CD14-positive monocyte (primary cell): ENCODE measurements at regions not wholly inside any gene's neighbourhood (a gene's known extent, or its start where the extent isn't known, plus 50 kb on each side); places are given as distances from the start of the nearest gene placed in this dataset.

Experiments used
- DNase-seq, 3 donors: peaks; one replicate each; pipeline ENCODE4 v3.0.0-alpha.2; 2011 to 2022
- H2AFZ ChIP-seq: 2 replicates; pipeline ENCODE4 v1.6.0; 2012; ENCODE audit warnings: mild to moderate bottlenecking, low read depth, low read length, inconsistent platforms; ENCODE audit not compliant: insufficient read depth, poor library complexity, severe bottlenecking
- H3K27ac ChIP-seq, 2 donors: 1 replicate in 1 of 2; 2 replicates in 1 of 2; pipeline ENCODE4 v1.5.1; 2012 to 2013; ENCODE audit warnings: low read length in 2 of 2, control low read depth in 1 of 2, inconsistent platforms in 1 of 2, low read depth in 1 of 2, mild to moderate bottlenecking in 1 of 2
- H3K27me3 ChIP-seq, 2 donors: one replicate each; pipeline versions ENCODE4 v1.6.0 to v1.6.1; 2011 to 2013; ENCODE audit warnings: low read length in 2 of 2; ENCODE audit not compliant: control insufficient read depth in 2 of 2, insufficient read depth in 2 of 2
- H3K36me3 ChIP-seq, 2 donors: replicated peaks in 1 of 2; 1 replicate in 1 of 2; 2 replicates in 1 of 2; pipeline versions ENCODE4 v1.5.1 to v1.6.1; 2012 to 2013; ENCODE audit warnings: low read length in 2 of 2, control low read depth in 1 of 2, inconsistent platforms in 1 of 2, mild to moderate bottlenecking in 1 of 2; ENCODE audit not compliant: insufficient read depth in 2 of 2, control insufficient read depth in 1 of 2
- H3K4me1 ChIP-seq, 2 donors: 1 replicate in 1 of 2; 2 replicates in 1 of 2; pipeline versions ENCODE4 v1.5.1 to v1.6.1; 2012 to 2013; ENCODE audit warnings: low read length in 2 of 2, control low read depth in 1 of 2, inconsistent platforms in 1 of 2, mild to moderate bottlenecking in 1 of 2, moderate library complexity in 1 of 2; ENCODE audit not compliant: insufficient read depth in 2 of 2, control insufficient read depth in 1 of 2
- H3K4me2 ChIP-seq: replicated peaks from 2 replicates; pipeline ENCODE3; 2012; ENCODE audit warnings: low read length, moderate library complexity, mild to moderate bottlenecking; ENCODE audit not compliant: poor library complexity, severe bottlenecking; ENCODE audit errors: extremely low read depth
- H3K4me3 ChIP-seq, 3 experiments: fragments of 200-600 bp in 1 of 3; sonication (generic) in 1 of 3; replicated peaks in 1 of 3; 1 replicate in 2 of 3; 2 replicates in 1 of 3; pipeline ENCODE4 v1.5.1; 2011 to 2013; ENCODE audit warnings: low read length in 3 of 3, mild to moderate bottlenecking in 3 of 3, control low read depth in 2 of 3, low read depth in 2 of 3, inconsistent platforms in 1 of 3, moderate library complexity in 1 of 3
- H3K79me2 ChIP-seq: 2 replicates; pipeline ENCODE4 v1.6.0; 2012; ENCODE audit warnings: mild to moderate bottlenecking, control low read depth, inconsistent platforms, low read length, moderate library complexity; ENCODE audit not compliant: insufficient read depth
- H3K9ac ChIP-seq: 2 replicates; pipeline ENCODE4 v1.6.0; 2017; ENCODE audit warnings: low read length, mild to moderate bottlenecking; ENCODE audit not compliant: insufficient read depth, poor library complexity, severe bottlenecking
- H3K9me3 ChIP-seq, 2 donors: replicated peaks in 1 of 2; 1 replicate in 1 of 2; 2 replicates in 1 of 2; pipeline versions ENCODE4 v1.5.1 to v1.6.1; 2012 to 2013; ENCODE audit warnings: low read length in 2 of 2, control low read depth in 1 of 2; ENCODE audit not compliant: control insufficient read depth in 1 of 2, insufficient read depth in 1 of 2
- H4K20me1 ChIP-seq: 2 replicates; pipeline ENCODE4 v1.6.0; 2012; ENCODE audit warnings: mild to moderate bottlenecking, low read length, control low read depth, moderate library complexity; ENCODE audit not compliant: insufficient read depth
- H3K27ac Mint-ChIP-seq, 7 donors: one replicate each; pipeline ENCODE4 v1.8.0; 2020; ENCODE audit warnings: mild to moderate bottlenecking in 7 of 7, mixed read lengths in 7 of 7, moderate library complexity in 6 of 7, inconsistent platforms in 2 of 7
- H3K27me3 Mint-ChIP-seq, 3 donors: one replicate each; pipeline ENCODE4 v1.8.0; 2021 to 2022; ENCODE audit warnings: low read depth in 3 of 3, mild to moderate bottlenecking in 3 of 3, mixed read lengths in 3 of 3, moderate library complexity in 3 of 3, inconsistent platforms in 1 of 3
- H3K36me3 Mint-ChIP-seq, 2 donors: one replicate each; pipeline ENCODE4 v1.8.0; 2020; ENCODE audit warnings: mixed read lengths in 2 of 2, inconsistent platforms in 1 of 2, mild to moderate bottlenecking in 1 of 2
- H3K4me1 Mint-ChIP-seq: one replicate; pipeline ENCODE4 v1.8.0; 2020; ENCODE audit warnings: mild to moderate bottlenecking, mixed read lengths
- H3K4me3 Mint-ChIP-seq, 2 donors: one replicate each; pipeline ENCODE4 v1.8.0; 2020; ENCODE audit warnings: mild to moderate bottlenecking in 2 of 2, mixed read lengths in 2 of 2, moderate library complexity in 1 of 2
- H3K9me3 Mint-ChIP-seq, 7 donors: one replicate each; pipeline ENCODE4 v1.8.0; 2020 to 2022; ENCODE audit warnings: mixed read lengths in 7 of 7, mild to moderate bottlenecking in 6 of 7, moderate library complexity in 6 of 7, inconsistent platforms in 2 of 7
- CTCF ChIP-seq: fragments of 200-600 bp; IDR thresholded peaks from one replicate; pipeline ENCODE4 v1.8.0; 2022; ENCODE audit warnings: antibody characterized with exemption, mild to moderate bottlenecking
- WGBS: methylation state at CpG from one replicate; pipeline ENCODE4 v1.1.5; 2013; ENCODE audit warnings: missing lambda C conversion rate; ENCODE audit not compliant: insufficient coverage; 5-methylcytosine and 5-hydroxymethylcytosine counted together
- intact Hi-C, 2 donors: fragments of 100-400 bp; cut with micrococcal nuclease; formaldehyde crosslinking; loops; one replicate each; pipeline versions ENCODE4 v1.15.0 to v1.15.1; 2023

- H3K4me1 Mint-ChIP-seq = no peaks in the 10 kb centered on the region
- H3K27ac ChIP-seq = no peak overlapping the region
- no peaks in the 10 kb centered on the region for H3K36me3 Mint-ChIP-seq
- H3K27ac Mint-ChIP-seq = no peak overlapping the region
- H3K4me3 Mint-ChIP-seq = no peak overlapping the region
- WGBS = 80% methylated on average over 1 of the region's 5 CpGs
- peaks cover 0 to 12% (median 5%) of the 10 kb centered on the region in 7 donors for H3K9me3 Mint-ChIP-seq
- H4K20me1 ChIP-seq = no peaks in the 10 kb centered on the region
- intact Hi-C loops = no loop called here
- DNase-seq = no peak
- no peaks in the 10 kb centered on the region for H3K27me3 ChIP-seq
- H2AFZ ChIP-seq = no peak overlapping the region
- no peak overlapping the region for H3K4me2 ChIP-seq
- TF ChIP-seq CTCF = no peak
- no peaks in the 10 kb centered on the region for H3K79me2 ChIP-seq
- no peak overlapping the region for H3K4me3 ChIP-seq
- no peaks in the 10 kb centered on the region for H3K36me3 ChIP-seq
- H3K9ac ChIP-seq = no peak overlapping the region
- peaks cover 3 to 6% of the 10 kb centered on the region in 2 donors for H3K9me3 ChIP-seq
- no peaks in the 10 kb centered on the region for H3K4me1 ChIP-seq
- no peaks in the 10 kb centered on the region for H3K27me3 Mint-ChIP-seq
Measured at GRCh38 chr11:79963856-79964645, 523.2 kb upstream of the TENM4 start.

GRCh38 chr11:79960461-79960860 lies 519.6 kb upstream of the TENM4 start:
- intact Hi-C loops = no loop called here
- no peak for TF ChIP-seq CTCF
- no peaks in the 10 kb centered on the region for H3K4me1 Mint-ChIP-seq
- no peaks in the 10 kb centered on the region for H3K79me2 ChIP-seq
- H2AFZ ChIP-seq = no peak overlapping the region
- H3K27ac Mint-ChIP-seq = no peak overlapping the region
- H3K27me3 Mint-ChIP-seq = no peaks in the 10 kb centered on the region
- H4K20me1 ChIP-seq = no peaks in the 10 kb centered on the region
- no peaks in the 10 kb centered on the region for H3K27me3 ChIP-seq
- peaks cover 0 to 13% (median 8%) of the 10 kb centered on the region in 7 donors for H3K9me3 Mint-ChIP-seq
- no peak for DNase-seq
- no peaks in the 10 kb centered on the region for H3K36me3 Mint-ChIP-seq
- H3K4me2 ChIP-seq = no peak overlapping the region
- no peaks in the 10 kb centered on the region for H3K4me1 ChIP-seq
- no peaks in the 10 kb centered on the region for H3K36me3 ChIP-seq
- H3K9ac ChIP-seq = no peak overlapping the region
- no peak overlapping the region for H3K4me3 Mint-ChIP-seq
- H3K27ac ChIP-seq = no peak overlapping the region
- H3K9me3 ChIP-seq = peaks cover 9% of the 10 kb centered on the region in 2 donors
- no peak overlapping the region for H3K4me3 ChIP-seq
